DOHH2 (cell line): ENCODE measurements at regions not wholly inside any gene's neighbourhood (a gene's known extent, or its start where the extent isn't known, plus 50 kb on each side); places are given as distances from the start of the nearest gene placed in this dataset.

ENCODE experiments used
- H3F3A ChIP-seq: fragments of 200-600 bp; sonication (generic), shearing (Covaris generic); 2 replicates; pipeline ENCODE4 v1.6.0; 2016; ENCODE audit warnings: antibody characterized with exemption, mild to moderate bottlenecking; ENCODE audit not compliant: control insufficient read depth, insufficient read depth
- H3K27ac ChIP-seq: fragments of 200-600 bp; sonication (generic); 2 replicates; pipeline ENCODE4 v1.5.1; 2014; ENCODE audit warnings: low read depth, mild to moderate bottlenecking, low read length, moderate library complexity
- H3K27me3 ChIP-seq: fragments of 200-600 bp; sonication (generic); 2 replicates; pipeline ENCODE4 v1.6.1; 2014; ENCODE audit warnings: mild to moderate bottlenecking, low read length, mixed read lengths; ENCODE audit not compliant: control insufficient read depth
- H3K36me3 ChIP-seq: fragments of 200-600 bp; sonication (generic); 2 replicates; pipeline ENCODE4 v1.6.1; 2014; ENCODE audit warnings: mild to moderate bottlenecking, low read length, moderate library complexity, mixed read lengths; ENCODE audit not compliant: control insufficient read depth
- H3K4me1 ChIP-seq: fragments of 200-600 bp; sonication (generic); 2 replicates; pipeline ENCODE4 v1.6.1; 2014; ENCODE audit warnings: mild to moderate bottlenecking, low read length, mixed read lengths; ENCODE audit not compliant: control insufficient read depth
- H3K4me2 ChIP-seq: fragments of 200-600 bp; sonication (generic); 2 replicates; pipeline ENCODE4 v1.6.0; 2014; ENCODE audit warnings: mild to moderate bottlenecking, low read length, moderate library complexity
- H3K4me3 ChIP-seq: fragments of 200-600 bp; sonication (generic); 2 replicates; pipeline ENCODE4 v1.5.1; 2014; ENCODE audit warnings: mild to moderate bottlenecking, low read length, mixed read lengths
- H3K79me2 ChIP-seq: fragments of 200-600 bp; sonication (generic); 2 replicates; pipeline ENCODE4 v1.6.1; 2014; ENCODE audit warnings: mild to moderate bottlenecking, low read length, mixed read lengths; ENCODE audit not compliant: control insufficient read depth
- H3K9me2 ChIP-seq: fragments of 200-600 bp; sonication (generic); replicated peaks from 2 replicates; pipeline ENCODE4 v1.6.1; 2014; ENCODE audit warnings: mild to moderate bottlenecking, low read length, mixed read lengths; ENCODE audit not compliant: control insufficient read depth
- H3K9me3 ChIP-seq: fragments of 200-600 bp; sonication (generic); 2 replicates; pipeline ENCODE4 v1.6.1; 2014; ENCODE audit warnings: antibody characterized with exemption, low read length, mixed read lengths; ENCODE audit not compliant: control insufficient read depth, insufficient read depth
- H4K20me1 ChIP-seq: fragments of 200-600 bp; sonication (generic); 2 replicates; pipeline ENCODE4 v1.6.0; 2014; ENCODE audit warnings: low read depth, mild to moderate bottlenecking, antibody characterized with exemption, low read length, moderate library complexity; ENCODE audit not compliant: control insufficient read depth, insufficient read depth
- CTCF ChIP-seq: fragments of 200-600 bp; sonication (generic); IDR thresholded peaks from one replicate; pipeline ENCODE4 v1.5.1; 2014; ENCODE audit warnings: antibody characterized with exemption, mild to moderate bottlenecking, low read depth, low read length; ENCODE audit not compliant: poor library complexity, severe bottlenecking
- EZH2phosphoT487 ChIP-seq: fragments of 200-600 bp; sonication (generic); IDR thresholded peaks from 2 replicates; pipeline ENCODE4 v1.6.1; 2017; ENCODE audit warnings: borderline replicate concordance, mild to moderate bottlenecking, antibody characterized with exemption, low read length, moderate library complexity, mixed read lengths

- no peak for TF ChIP-seq EZH2phosphoT487
- TF ChIP-seq CTCF, result no peak
- Histone ChIP-seq H3K27ac (no peak overlapping the region), H3K9me3 (no peaks in the 10 kb centered on the region), H3K36me3 (no peaks in the 10 kb centered on the region), H3K4me1 (no peaks in the 10 kb centered on the region), H4K20me1 (no peaks in the 10 kb centered on the region), H3K4me3 (no peak overlapping the region), H3K9me2 (no peaks in the 10 kb centered on the region), H3K79me2 (no peaks in the 10 kb centered on the region), H3K27me3 (no peaks in the 10 kb centered on the region), H3K4me2 (no peak overlapping the region), H3F3A (no peaks in the 10 kb centered on the region)
These were observed 125.9 kb upstream of the PABPC4L start for GRCh38 chr4:134327274-134328122.

DNA sequence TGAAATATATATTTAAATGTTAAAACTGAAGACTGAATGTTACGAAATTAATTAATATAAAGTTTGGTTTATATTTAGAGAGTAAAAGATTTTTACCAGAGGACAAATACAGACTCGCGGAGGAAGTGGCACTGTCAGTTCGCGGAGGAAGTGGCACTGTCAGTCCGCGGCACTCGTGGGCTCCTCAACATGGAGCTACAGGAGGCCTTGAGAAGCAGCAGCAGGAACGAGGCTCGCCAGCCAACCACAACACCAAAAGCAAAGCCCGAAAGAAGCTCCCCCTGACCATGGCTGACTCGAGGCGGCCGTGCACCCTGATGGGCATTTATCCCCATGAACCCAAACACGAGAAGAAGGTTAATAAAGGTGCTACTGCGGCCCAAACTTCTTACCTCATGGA is 125.3 kb upstream of the PABPC4L start:
- Histone ChIP-seq H3K4me1 (no peaks in the 10 kb centered on the region), H3K9me3 (no peaks in the 10 kb centered on the region), H3K4me3 (no peak overlapping the region), H3K27me3 (no peaks in the 10 kb centered on the region), H4K20me1 (no peaks in the 10 kb centered on the region), H3K4me2 (no peak overlapping the region), H3F3A (no peaks in the 10 kb centered on the region), H3K9me2 (no peaks in the 10 kb centered on the region), H3K27ac (no peak overlapping the region), H3K79me2 (no peaks in the 10 kb centered on the region), H3K36me3 (no peaks in the 10 kb centered on the region)
- no peak for TF ChIP-seq EZH2phosphoT487
- TF ChIP-seq CTCF, result no peak

- no peaks in the 10 kb centered on the region for H3K79me2 ChIP-seq
- no peaks in the 10 kb centered on the region for H3K9me3 ChIP-seq
- no peaks in the 10 kb centered on the region for H3F3A ChIP-seq
- TF ChIP-seq CTCF, result no peak
- TF ChIP-seq EZH2phosphoT487, result no peak
- no peak overlapping the region for H3K4me3 ChIP-seq
- H3K9me2 ChIP-seq, result no peaks in the 10 kb centered on the region
- no peaks in the 10 kb centered on the region for H3K27me3 ChIP-seq
- H3K4me2 ChIP-seq, result no peak overlapping the region
- H3K27ac ChIP-seq, result no peak overlapping the region
- no peaks in the 10 kb centered on the region for H3K4me1 ChIP-seq
- no peaks in the 10 kb centered on the region for H3K36me3 ChIP-seq
- H4K20me1 ChIP-seq, result no peaks in the 10 kb centered on the region
These were observed 122.6 kb upstream of the PABPC4L start for GRCh38 chr4:134324179-134324578.
